HG02759 (cell line): ENCODE measurements at regions not wholly inside any gene's neighbourhood (a gene's known extent, or its start where the extent isn't known, plus 50 kb on each side); places are given as distances from the start of the nearest gene placed in this dataset.
"Not testable (repeated sequence)": the region's sequence is repeated elsewhere in the genome, so short reads cannot be mapped to it uniquely, and the experiment has no call there.

Source experiments
- ATAC-seq: cut with Tn5 transposase; IDR thresholded peaks from one replicate; pipeline ENCODE4 v1.9.1; 2021; ENCODE audit warnings: mild to moderate bottlenecking, moderate library complexity; ENCODE audit not compliant: unreplicated experiment

DNA sequence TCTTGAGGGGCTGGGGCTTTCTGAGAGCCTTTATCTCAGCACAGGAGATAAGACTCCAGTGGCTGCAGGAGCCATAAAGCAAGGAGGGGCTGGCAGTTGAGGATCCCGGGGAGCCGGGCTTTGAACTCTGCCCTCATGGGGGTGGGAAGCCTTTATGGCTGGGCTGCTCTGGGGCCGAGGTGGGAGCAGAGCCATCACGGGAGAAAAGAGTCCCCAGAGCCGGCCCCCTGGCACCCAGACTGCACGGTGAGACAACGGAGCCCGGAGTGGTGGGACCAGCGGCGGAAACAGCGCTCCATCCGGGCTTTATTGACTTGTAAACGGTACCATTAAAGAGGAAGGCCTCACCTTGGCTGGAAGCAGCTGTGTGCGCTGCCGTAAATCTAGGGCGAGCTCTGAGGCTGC is 162.6 kb downstream of the MYCN start:
- ATAC-seq = no peak

DNA sequence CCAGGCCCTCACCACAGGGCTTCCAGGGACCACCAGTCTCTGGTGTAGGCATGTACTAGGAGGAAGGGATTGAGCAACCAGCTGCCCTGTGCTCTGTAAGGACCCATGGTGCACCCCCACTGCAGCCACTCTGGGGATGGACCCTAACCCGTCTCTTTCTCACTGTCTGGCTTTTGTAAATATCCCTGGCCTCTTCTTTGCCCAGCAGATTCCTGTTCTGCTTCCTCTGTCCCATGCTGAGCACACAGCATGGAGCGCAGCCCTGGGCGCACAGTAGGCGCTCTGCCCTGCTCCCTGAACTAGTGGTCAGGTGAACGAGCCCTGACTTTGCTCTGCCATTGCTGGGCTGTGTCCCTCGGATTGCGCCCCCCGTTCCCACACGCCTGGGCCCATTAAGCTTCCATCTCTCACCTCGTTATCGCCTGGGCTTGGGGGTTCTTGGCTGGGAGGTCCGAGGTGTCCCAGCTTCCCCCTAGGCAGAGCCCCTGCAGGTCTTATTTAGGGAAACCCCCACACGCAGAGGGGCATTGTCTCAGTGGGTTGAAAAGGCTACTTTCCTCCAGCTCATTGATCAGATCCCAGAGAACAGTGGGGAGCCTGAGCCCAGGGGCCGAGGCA is 162.1 kb downstream of the MYCN start:
- no peak for ATAC-seq

DNA sequence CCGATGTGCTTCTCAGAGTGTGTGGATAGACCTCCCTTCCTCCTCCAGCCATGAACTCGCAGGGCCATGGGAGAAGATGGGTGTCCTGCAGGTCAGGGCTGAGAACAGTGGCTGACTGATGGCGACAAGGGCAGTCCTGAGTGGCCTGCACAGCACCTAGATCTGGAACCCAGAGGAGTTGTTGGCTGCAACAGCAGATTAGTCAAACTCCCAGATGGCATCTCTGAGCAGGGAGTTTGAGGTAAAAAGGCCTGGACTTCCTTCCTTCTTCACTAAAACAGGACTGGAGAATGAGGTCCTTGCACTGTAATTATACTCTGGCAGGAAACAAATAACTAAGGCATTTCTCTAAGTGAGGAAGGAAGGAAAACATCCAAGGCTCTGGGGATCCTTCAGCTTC is 160.8 kb downstream of the MYCN start:
- no peak for ATAC-seq

GRCh38 chr2:16100006-16100405 is 159.7 kb downstream of the MYCN start:
- ATAC-seq = no peak

- no peak for ATAC-seq
These were observed 159.0 kb downstream of the MYCN start for GRCh38 chr2:16099326-16099725.

DNA sequence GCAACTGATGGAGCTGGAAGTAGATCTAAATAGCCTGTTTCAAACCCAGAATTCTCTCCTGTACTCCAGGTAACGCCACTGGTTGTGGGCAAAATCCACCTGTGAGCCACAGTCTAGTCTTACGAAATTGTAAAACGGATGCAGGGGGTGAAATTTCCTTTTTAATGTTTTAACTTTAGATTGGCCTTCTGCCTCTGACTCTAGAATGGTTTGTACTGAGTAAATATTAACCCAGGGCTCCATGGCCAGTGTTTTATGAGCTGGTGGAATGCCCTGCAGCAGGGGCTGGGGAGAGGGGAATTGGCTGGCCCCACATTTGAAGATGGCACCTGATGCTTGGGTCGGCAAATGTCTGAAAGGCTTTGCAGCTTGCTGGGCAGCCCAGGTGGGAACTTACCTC is 156.6 kb downstream of the MYCN start:
- no peak for ATAC-seq

- not testable (repeated sequence) for ATAC-seq
These were observed 155.1 kb downstream of the MYCN start for GRCh38 chr2:16095483-16095882.

GRCh38 chr2:16094811-16095210 is 154.5 kb downstream of the MYCN start:
- no peak for ATAC-seq

DNA sequence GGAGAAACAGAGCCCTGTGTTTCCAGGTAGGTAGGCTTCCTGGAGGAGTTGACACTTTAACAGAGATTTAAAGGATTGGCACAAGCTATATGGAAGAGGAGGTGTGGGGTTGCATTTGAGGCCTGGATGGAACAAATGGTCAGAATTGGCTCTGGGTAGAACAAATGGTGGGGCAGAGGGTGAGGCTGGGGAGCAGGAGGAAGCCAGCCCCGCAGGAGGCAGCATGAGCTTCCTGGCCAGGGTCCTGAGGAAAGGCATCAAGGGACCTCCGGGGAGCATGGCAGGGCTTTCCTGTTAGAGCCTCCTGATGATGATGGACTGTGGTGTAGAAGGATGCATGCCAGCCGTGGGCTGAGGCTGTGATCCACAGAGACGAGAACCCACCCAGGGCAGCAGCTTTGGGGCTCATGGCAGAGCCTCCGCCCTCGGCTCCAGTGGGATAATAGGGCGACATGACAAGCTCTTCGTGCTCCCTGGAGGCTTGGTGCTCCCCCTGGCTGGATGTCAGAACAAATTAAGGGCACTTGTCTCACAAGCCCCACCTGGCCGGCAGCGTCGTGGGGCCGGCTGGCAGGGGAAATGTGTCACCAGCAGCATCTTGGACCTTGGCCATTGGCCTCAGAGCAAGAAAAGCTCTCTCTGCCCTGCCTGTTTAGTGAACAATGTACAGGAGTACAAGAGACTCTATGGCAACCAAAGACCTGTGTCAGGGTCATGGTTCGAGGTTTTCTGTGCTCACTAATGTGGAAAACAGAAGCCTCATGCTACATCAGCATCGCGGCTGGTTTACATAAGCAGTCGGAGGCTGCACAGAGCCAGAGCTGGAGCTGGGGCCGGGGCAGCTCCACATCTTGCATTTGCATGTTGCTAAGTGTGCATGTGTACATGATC is 153.5 kb downstream of the MYCN start:
- ATAC-seq = no peak

- ATAC-seq = no peak
These were observed 152.7 kb downstream of the MYCN start for GRCh38 chr2:16092861-16093638.

- ATAC-seq = no peak
These were observed 151.4 kb downstream of the MYCN start for GRCh38 chr2:16091576-16092282.

DNA sequence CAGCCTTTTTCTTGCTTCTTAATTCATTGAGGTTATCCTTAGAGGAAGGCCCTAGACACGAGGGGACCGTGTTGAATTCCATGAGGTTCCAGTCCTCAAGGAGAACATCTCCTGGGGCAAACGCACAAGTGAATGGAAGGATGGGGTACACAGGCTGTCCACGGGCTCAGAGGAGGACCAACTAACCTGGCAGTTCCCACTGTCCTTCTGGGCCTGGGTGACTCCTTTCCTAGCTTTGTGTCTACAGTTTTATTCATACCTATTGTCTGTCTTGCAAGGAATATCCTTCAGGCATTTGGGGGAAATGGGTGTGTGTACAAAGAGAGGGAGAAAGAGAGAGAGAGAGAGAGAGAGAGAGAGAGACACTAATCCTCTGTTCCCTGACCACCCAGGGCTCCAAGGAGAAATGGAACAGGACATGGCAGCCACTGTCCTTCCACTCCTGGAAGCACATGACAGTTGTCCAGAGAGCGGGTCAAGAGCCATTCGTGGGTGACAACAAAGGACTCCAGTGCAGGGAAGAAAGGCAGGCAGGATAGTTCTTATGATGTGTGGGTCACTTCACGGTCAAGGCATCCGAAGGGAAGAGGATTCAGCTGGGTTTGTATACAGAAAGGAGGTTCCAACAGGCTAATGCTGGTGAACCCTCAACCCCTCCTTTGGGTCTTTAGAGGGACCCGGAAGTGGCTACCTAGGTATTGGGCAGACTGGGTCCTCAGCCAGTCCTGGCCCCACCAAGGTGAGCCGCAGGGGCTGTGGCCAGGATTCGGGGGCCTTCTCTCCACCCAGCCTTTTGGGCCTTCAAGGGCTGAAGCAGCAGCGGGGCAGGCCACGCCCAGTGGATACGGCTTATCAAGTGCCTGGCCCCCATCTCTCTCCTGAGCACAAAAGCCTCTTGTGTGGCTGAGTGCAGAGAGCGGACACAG is 150.6 kb downstream of the MYCN start:
- ATAC-seq = no peak

DNA sequence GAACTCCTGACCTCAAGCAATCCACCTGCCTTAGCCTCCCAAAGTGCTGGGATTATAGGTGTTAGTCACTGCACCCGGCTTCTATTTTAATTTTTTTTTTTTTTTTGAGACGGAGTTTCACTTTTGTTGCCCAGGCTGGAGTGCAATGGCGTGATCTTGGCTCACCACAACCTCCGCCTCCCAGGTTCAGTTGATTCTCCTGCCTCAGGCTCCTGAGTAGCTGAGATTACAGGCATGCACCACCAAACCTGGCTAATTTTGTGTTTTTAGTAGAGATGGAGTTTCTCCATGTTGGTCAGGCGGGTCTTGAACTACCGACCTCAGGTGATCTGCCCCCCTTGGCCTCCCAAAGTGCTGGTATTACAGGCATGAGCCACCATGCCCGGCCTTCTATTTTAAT is 149.1 kb downstream of the MYCN start:
- ATAC-seq = not testable (repeated sequence)

DNA sequence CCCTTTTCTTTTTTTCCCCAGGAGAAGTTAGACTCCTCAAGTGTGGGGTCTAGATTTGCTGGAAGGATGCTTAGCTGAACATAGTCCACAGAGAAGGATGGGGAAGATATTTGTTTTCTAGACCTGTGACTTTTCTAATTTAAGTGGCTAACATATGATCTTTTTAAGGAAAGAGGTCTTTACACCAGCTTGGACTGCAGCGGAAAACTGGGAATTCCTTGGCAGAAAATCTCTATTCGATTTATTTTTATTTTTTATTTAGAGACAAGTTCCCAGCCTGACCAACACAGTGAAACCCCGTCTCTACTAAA is 148.4 kb downstream of the MYCN start:
- ATAC-seq = no peak

GRCh38 chr2:16088035-16088801 is 147.9 kb downstream of the MYCN start:
- no peak for ATAC-seq

DNA sequence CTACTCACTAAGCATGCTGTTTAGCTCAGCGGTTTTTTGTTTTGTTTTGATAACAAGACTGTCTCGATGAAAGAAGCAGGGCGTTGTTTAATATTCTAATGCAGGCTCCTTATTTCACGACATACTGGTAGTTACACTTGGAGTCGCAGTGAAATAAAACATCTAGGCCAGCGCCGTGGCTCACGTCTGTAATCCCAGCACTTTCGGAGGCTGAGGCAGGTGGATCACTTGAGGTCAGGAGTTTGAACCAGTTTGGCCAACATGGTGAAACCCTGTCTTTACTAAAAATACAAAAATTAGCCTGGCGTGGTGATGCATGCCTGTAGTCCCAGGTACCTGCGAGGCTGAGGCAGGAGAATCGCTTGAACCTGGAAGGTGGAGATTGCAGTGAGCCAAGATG is 145.8 kb downstream of the MYCN start:
- not testable (repeated sequence) for ATAC-seq

DNA sequence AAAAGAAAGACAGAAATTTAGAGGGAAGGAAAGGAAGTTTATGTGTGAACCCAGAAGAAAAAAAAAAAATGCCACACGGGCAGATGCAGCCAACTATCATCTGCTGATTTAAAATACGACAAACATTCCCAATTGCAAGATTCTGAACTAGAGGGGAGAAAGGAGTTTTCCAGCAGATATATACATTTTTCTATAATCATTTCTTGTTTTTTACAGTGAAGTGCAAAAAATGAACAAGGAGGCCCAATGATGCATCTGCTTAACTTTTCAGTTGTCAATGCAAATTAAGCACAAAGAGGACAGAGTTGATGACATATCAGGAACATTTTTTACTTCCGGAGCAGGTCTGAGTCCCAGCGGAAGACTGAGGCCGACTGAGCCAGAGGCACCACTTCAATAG is 144.7 kb downstream of the MYCN start:
- ATAC-seq = no peak

GRCh38 chr2:16084274-16084673 is 143.9 kb downstream of the MYCN start:
- ATAC-seq = no peak

GRCh38 chr2:16082276-16082675 is 141.9 kb downstream of the MYCN start:
- no peak for ATAC-seq
